ENCODE measurements at regions not wholly inside any gene's neighbourhood (a gene's known extent, or its start where the extent isn't known, plus 50 kb on each side); places are given as distances from the start of the nearest gene placed in this dataset.

DNA sequence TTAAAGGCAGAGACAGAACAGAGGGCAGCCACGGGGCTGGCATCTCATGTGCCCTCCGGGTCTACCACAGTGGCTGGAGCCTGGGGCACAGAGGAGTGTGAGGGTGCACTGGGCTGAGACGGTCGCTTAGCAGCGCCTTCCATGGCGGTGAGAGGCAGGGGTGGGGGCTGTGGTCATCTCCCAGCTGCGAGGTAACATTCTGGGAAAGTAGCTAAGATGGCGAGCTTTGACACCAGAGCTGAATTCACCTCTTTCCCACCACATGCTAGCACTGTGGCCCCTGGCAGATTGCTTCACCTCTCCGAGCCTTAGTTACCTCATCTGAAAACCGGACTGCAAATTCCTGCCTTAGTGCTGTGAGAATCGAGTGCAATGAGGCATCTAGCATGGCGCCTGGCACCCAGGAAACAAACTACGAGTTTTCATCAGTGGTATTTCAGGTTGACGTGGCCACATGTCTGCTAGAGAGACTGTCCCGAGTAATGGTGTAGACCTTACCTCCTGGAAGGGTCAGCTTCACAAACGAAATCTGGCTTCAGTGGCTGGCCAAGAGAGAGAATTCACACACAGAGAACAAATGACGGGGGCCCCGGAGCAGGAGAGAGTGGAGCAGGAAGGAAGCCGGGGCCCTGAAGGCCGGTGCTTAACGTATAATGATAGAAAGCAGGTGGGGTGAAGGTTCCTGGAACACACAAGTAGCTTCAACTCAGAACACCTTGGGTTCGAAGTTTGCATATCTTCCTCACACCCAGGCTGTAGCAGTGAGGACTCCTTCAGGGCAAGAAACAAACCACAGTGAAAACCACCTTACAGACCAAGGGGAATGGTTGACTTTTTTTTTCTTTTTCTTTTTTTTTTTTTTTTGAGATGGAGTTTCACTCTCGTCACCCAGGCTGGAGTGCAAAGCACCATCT lies 63.9 kb upstream of the RPH3AL start:
- DNase-seq (ENCODE audit: low read depth, low spot score) (no peak), FAIRE-seq (no peak)
- Histone ChIP-seq H4K20me1 (replicated peaks; ENCODE audit: control insufficient read depth, extremely low read depth, insufficient read depth, low read length) (no peaks in the 10 kb centered on the region), H3K9me1 (replicated peaks; ENCODE audit: control insufficient read depth, extremely low read depth, insufficient read depth, low read length) (no peaks in the 10 kb centered on the region), H3K27ac (ENCODE audit: insufficient read depth, low read depth, low read length) (no peak overlapping the region), H3K27me3 (ENCODE audit: control insufficient read depth in 2 of 2, insufficient read depth in 2 of 2, low read length in 2 of 2) (no peaks in the 10 kb centered on the region), H3K9ac (replicated peaks; ENCODE audit: extremely low read depth, insufficient read depth, low read length) (no peak overlapping the region), H2AFZ (ENCODE audit: low read depth, low read length) (no peak overlapping the region), H3K4me1 (ENCODE audit: control insufficient read depth, extremely low read depth, insufficient read depth, low read length) (no peaks in the 10 kb centered on the region), H3K4me3 (replicated peaks in 1 of 3; ENCODE audit: insufficient read depth in 1 of 3, low read depth in 1 of 3, low read length in 3 of 3) (no peak overlapping the region), H3K4me2 (ENCODE audit: insufficient read depth, low read length) (no peak overlapping the region), H3K79me2 (ENCODE audit: control insufficient read depth, insufficient read depth, low read length) (no peaks in the 10 kb centered on the region), H3K9me3 (replicated peaks; ENCODE audit: control insufficient read depth, insufficient read depth, low read length) (no peaks in the 10 kb centered on the region), H3K36me3 (ENCODE audit: control insufficient read depth in 2 of 2, extremely low read depth in 1 of 2, insufficient read depth in 2 of 2, low read length in 2 of 2) (no peaks in the 10 kb centered on the region)
- ChIA-PET CTCF (interaction anchor here (0.7 to 5.6 kb wide), 2 partner anchors 284 to 286 kb away, joined by 3 to 54 read pairs; no protein-coding TSS in a partner anchor), POLR2A (no interaction called here)
- TF ChIP-seq, protein P1, sequence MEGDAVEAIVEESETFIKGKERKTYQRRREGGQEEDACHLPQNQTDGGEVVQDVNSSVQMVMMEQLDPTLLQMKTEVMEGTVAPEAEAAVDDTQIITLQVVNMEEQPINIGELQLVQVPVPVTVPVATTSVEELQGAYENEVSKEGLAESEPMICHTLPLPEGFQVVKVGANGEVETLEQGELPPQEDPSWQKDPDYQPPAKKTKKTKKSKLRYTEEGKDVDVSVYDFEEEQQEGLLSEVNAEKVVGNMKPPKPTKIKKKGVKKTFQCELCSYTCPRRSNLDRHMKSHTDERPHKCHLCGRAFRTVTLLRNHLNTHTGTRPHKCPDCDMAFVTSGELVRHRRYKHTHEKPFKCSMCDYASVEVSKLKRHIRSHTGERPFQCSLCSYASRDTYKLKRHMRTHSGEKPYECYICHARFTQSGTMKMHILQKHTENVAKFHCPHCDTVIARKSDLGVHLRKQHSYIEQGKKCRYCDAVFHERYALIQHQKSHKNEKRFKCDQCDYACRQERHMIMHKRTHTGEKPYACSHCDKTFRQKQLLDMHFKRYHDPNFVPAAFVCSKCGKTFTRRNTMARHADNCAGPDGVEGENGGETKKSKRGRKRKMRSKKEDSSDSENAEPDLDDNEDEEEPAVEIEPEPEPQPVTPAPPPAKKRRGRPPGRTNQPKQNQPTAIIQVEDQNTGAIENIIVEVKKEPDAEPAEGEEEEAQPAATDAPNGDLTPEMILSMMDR (IDR thresholded peaks at IDR 0.05; ENCODE audit: extremely low read depth in 1 of 2, insufficient read depth in 1 of 2, low read depth in 1 of 2, low read length in 2 of 2) = no peak
- TF ChIP-seq EZH2 (IDR thresholded peaks at IDR 0.05; ENCODE audit: borderline replicate concordance, low read depth, low read length, severe bottlenecking) = no peak
- TF ChIP-seq GATA2 (IDR thresholded peaks at IDR 0.05; ENCODE audit: insufficient read depth, insufficient read length, low read depth, low read length) = no peak
- no peak for TF ChIP-seq JUN (IDR thresholded peaks at IDR 0.05; ENCODE audit: borderline replicate concordance, insufficient read depth, insufficient read length, low read depth)
- TF ChIP-seq FOS (IDR thresholded peaks at IDR 0.05; ENCODE audit: borderline replicate concordance, insufficient read depth, low read length) = no peak
- TF ChIP-seq, protein P2, sequence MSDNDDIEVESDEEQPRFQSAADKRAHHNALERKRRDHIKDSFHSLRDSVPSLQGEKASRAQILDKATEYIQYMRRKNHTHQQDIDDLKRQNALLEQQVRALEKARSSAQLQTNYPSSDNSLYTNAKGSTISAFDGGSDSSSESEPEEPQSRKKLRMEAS (IDR thresholded peaks at IDR 0.05; ENCODE audit: insufficient read depth, insufficient read length) = no peak
- intact Hi-C loops (cut with micrococcal nuclease) = no loop called here
- no TSS peak for BruUV-seq (replicated peaks)
- dilution Hi-C loops (cut with MboI; ENCODE audit: extremely low pct_ligation_motif_present, low sequenced_read_pairs) = no loop called here

Measured in endothelial cell of umbilical vein (primary cell).